Breast epithelium (tissue), 3 donors: ENCODE measurements at regions not wholly inside any gene's neighbourhood (a gene's known extent, or its start where the extent isn't known, plus 50 kb on each side); places are given as distances from the start of the nearest gene placed in this dataset.

Source experiments
- POLR2A ChIP-seq: fragments of 450-650 bp; IDR thresholded peaks from one replicate; pipeline ENCODE4 v1.6.1; 2016; ENCODE audit warnings: antibody characterized with exemption, mild to moderate bottlenecking, moderate library complexity
- POLR2AphosphoS5 ChIP-seq, 3 donors: sonication (generic); formaldehyde crosslinking; IDR thresholded peaks; one replicate each; pipeline ENCODE4 v1.6.1; 2017; ENCODE audit warnings: antibody characterized with exemption in 3 of 3
- TF ChIP-seq, protein P1 (sequence below), 3 donors: fragments of 450-650 bp; IDR thresholded peaks; one replicate each; pipeline ENCODE4 v1.5.1; 2016 to 2017; ENCODE audit warnings: antibody characterized with exemption in 3 of 3, mild to moderate bottlenecking in 3 of 3, moderate library complexity in 3 of 3

DNA sequence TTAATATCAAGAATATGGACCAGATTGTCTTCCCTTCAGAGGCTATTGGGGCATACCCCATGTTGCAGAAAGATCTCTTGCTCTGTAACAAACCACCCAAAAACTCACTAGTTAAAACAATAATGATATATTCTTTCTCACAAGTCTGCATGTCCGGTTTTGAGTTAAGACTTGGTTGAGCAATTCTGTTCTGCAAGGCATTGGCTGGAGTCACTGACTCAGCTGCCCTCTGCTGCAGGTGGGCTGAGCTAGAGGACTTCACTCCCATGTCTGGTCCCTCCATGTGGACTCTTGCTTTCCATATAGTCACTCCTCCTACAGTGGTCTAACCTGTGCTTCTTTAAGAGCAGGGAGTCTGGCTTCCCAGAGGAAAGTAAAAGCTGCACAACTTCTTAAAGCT is 73.4 kb downstream of the ESM1 start:
- TF ChIP-seq, protein P1, sequence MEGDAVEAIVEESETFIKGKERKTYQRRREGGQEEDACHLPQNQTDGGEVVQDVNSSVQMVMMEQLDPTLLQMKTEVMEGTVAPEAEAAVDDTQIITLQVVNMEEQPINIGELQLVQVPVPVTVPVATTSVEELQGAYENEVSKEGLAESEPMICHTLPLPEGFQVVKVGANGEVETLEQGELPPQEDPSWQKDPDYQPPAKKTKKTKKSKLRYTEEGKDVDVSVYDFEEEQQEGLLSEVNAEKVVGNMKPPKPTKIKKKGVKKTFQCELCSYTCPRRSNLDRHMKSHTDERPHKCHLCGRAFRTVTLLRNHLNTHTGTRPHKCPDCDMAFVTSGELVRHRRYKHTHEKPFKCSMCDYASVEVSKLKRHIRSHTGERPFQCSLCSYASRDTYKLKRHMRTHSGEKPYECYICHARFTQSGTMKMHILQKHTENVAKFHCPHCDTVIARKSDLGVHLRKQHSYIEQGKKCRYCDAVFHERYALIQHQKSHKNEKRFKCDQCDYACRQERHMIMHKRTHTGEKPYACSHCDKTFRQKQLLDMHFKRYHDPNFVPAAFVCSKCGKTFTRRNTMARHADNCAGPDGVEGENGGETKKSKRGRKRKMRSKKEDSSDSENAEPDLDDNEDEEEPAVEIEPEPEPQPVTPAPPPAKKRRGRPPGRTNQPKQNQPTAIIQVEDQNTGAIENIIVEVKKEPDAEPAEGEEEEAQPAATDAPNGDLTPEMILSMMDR (IDR thresholded peaks at IDR 0.05): no peak
- TF ChIP-seq POLR2AphosphoS5 (IDR thresholded peaks at IDR 0.05) (no peak), POLR2A (no peak)
